HCT116 (cell line): ENCODE measurements at regions not wholly inside any gene's neighbourhood (a gene's known extent, or its start where the extent isn't known, plus 50 kb on each side); places are given as distances from the start of the nearest gene placed in this dataset.

Experiments used
- ATAC-seq: fragments of 200-7000 bp; cut with Tn5 transposase; 2 replicates; pipeline ENCODE4 v1.9.1; 2020; ENCODE audit warnings: mild to moderate bottlenecking, moderate library complexity
- BruUV-seq: library from RNA; stranded (reverse); fragments of 400-500 nt; replicated peaks from 2 replicates; lab custom pipeline; 2021; lab: Mats Ljungman, UMichigan
- CTCF ChIA-PET: fragments of 300-600 bp; sonication (Branson Sonifier 250); formaldehyde crosslinking; loops from one replicate; lab custom pipeline; 2021; ENCODE audit warnings: antibody characterized with exemption; lab: Charles Lee
- POLR2A ChIA-PET: fragments of 300-600, 350-600 bp; sonication (Branson Sonifier 250); formaldehyde crosslinking; loops from one replicate; lab custom pipeline; 2021; ENCODE audit warnings: antibody characterized with exemption; lab: Charles Lee
- RAD21 ChIA-PET, 2 experiments: fragments of 300-600 bp; sonication (Branson Sonifier 250); formaldehyde crosslinking; loops; one replicate each; lab custom pipeline; 2023; ENCODE audit warnings: low total read pairs in 2 of 2; ENCODE audit not compliant: uncharacterized antibody in 2 of 2, unreplicated experiment in 2 of 2, low non-redundant PET in 1 of 2; lab: Charles Lee
- DNase-seq: peaks from one replicate; pipeline ENCODE4 v3.0.0-alpha.2; 2010; ENCODE audit warnings: low read depth, low spot score
- H2AFZ ChIP-seq: fragments of 200-600 bp; shearing (Covaris generic), sonication (generic); 2 replicates; pipeline ENCODE4 v1.6.1; 2017; ENCODE audit warnings: low read depth, mixed run types, mixed read lengths, antibody characterized with exemption, low read length; ENCODE audit not compliant: poor library complexity, severe bottlenecking
- H3K27ac ChIP-seq: 2 replicates; pipeline ENCODE4 v1.5.1; 2012; ENCODE audit warnings: low read depth, low read length
- H3K27me3 ChIP-seq: fragments of 200-600 bp; sonication (generic); 2 replicates; pipeline ENCODE4 v1.6.1; 2016; ENCODE audit warnings: mixed run types, low read length, mixed read lengths; ENCODE audit not compliant: insufficient read depth
- H3K36me3 ChIP-seq, 2 experiments: fragments of 200-500 bp in 1 of 2; fragments of 200-600 bp in 1 of 2; sonication (Bioruptor generic) in 1 of 2; sonication (generic) in 1 of 2; 2 replicates each; pipeline versions ENCODE4 v1.5.1 to v1.6.1; 2014 to 2016; ENCODE audit warnings: low read length in 2 of 2, inconsistent platforms in 1 of 2, mixed read lengths in 1 of 2, mixed run types in 1 of 2; ENCODE audit not compliant: insufficient read depth in 2 of 2, control insufficient read depth in 1 of 2
- H3K4me1 ChIP-seq, 2 experiments: fragments of 200-600 bp in 1 of 2; sonication (generic) in 1 of 2; 2 replicates each; pipeline versions ENCODE4 v1.5.1 to v1.6.1; 2012 to 2017; ENCODE audit warnings: low read length in 2 of 2, inconsistent platforms in 1 of 2, mild to moderate bottlenecking in 1 of 2, mixed read lengths in 1 of 2, mixed run types in 1 of 2, moderate library complexity in 1 of 2; ENCODE audit not compliant: insufficient read depth in 2 of 2, control insufficient read depth in 1 of 2
- H3K4me2 ChIP-seq: fragments of 200-600 bp; sonication (generic); 2 replicates; pipeline ENCODE4 v1.6.1; 2017; ENCODE audit warnings: mixed run types, low read length, mixed read lengths
- H3K4me3 ChIP-seq, 2 experiments: fragments of 200-600 bp in 1 of 2; sonication (generic) in 1 of 2; replicated peaks in 1 of 2; 2 replicates each; pipeline ENCODE4 v1.5.1; 2011 to 2016; ENCODE audit warnings: low read length in 2 of 2, control low read depth in 1 of 2, low read depth in 1 of 2, mild to moderate bottlenecking in 1 of 2, mixed read lengths in 1 of 2, mixed run types in 1 of 2
- H3K79me2 ChIP-seq: fragments of 200-600 bp; sonication (generic); 2 replicates; pipeline ENCODE4 v1.6.1; 2017; ENCODE audit warnings: mild to moderate bottlenecking, mixed run types, low read length, moderate library complexity, mixed read lengths; ENCODE audit not compliant: insufficient read depth
- H3K9ac ChIP-seq: fragments of 200-600 bp; sonication (generic); 2 replicates; pipeline ENCODE4 v1.6.1; 2016; ENCODE audit warnings: low read length, mixed read lengths
- H3K9me2 ChIP-seq: fragments of 200-600 bp; sonication (generic), shearing (Covaris generic); 2 replicates; pipeline ENCODE4 v1.6.1; 2017; ENCODE audit warnings: mixed run types, mild to moderate bottlenecking, moderate library complexity; ENCODE audit not compliant: insufficient read depth
- H3K9me3 ChIP-seq, 2 experiments: fragments of 200-500 bp in 1 of 2; fragments of 200-600 bp in 1 of 2; sonication (Bioruptor generic) in 1 of 2; sonication (generic) in 1 of 2; 2 replicates each; pipeline ENCODE4 v1.6.1; 2014 to 2017; ENCODE audit warnings: low read length in 2 of 2, mixed read lengths in 2 of 2, inconsistent platforms in 1 of 2, low read depth in 1 of 2, mild to moderate bottlenecking in 1 of 2, mixed run types in 1 of 2, moderate library complexity in 1 of 2; ENCODE audit not compliant: control insufficient read depth in 1 of 2, insufficient read depth in 1 of 2
- H4K20me1 ChIP-seq: fragments of 200-600 bp; sonication (generic), shearing (Covaris generic); 2 replicates; pipeline ENCODE4 v1.6.1; 2017; ENCODE audit warnings: mixed run types, mild to moderate bottlenecking, moderate library complexity; ENCODE audit not compliant: insufficient read depth
- CEBPB ChIP-seq: IDR thresholded peaks from 2 replicates; pipeline ENCODE4 v1.6.1; 2012; ENCODE audit warnings: low read depth
- CTCF ChIP-seq, 3 experiments: fragments of 200-600 bp in 1 of 3; sonication (generic) in 1 of 3; IDR thresholded peaks in 2 of 3; conservative IDR thresholded peaks in 1 of 3; 2 replicates each; pipeline ENCODE4 v1.5.1; 2012 to 2017; ENCODE audit warnings: low read depth in 2 of 3, low read length in 2 of 3, antibody characterized with exemption in 1 of 3, borderline replicate concordance in 1 of 3, control low read depth in 1 of 3, mild to moderate bottlenecking in 1 of 3, mixed read lengths in 1 of 3, mixed run types in 1 of 3, moderate library complexity in 1 of 3; ENCODE audit not compliant: insufficient read depth in 1 of 3
- EZH2phosphoT487 ChIP-seq: fragments of 200-600 bp; IDR thresholded peaks from 2 replicates; pipeline ENCODE4 v1.6.1; 2018; ENCODE audit warnings: antibody characterized with exemption, borderline replicate concordance
- RAD21 ChIP-seq: IDR thresholded peaks from 2 replicates; pipeline ENCODE4 v1.6.1; 2012; ENCODE audit warnings: low read depth, mild to moderate bottlenecking
- TCF7L2 ChIP-seq: IDR thresholded peaks from 2 replicates; pipeline ENCODE4 v1.7.0; 2011; ENCODE audit warnings: borderline replicate concordance, inconsistent platforms; ENCODE audit not compliant: insufficient read depth, insufficient read length; ENCODE audit errors: extremely low read depth
- intact Hi-C: fragments of 100-400 bp; cut with micrococcal nuclease; formaldehyde crosslinking; loops from 2 replicates; pipeline ENCODE4 v1.10.0; 2022

- RAD21 ChIA-PET, result no interaction called here
- no peak overlapping the region for H3K9ac ChIP-seq
- H3K36me3 ChIP-seq, result no peaks in the 10 kb centered on the region
- H3K27ac ChIP-seq, result no peak overlapping the region
- H4K20me1 ChIP-seq, result no peaks in the 10 kb centered on the region
- peak; percentile 55 for TF ChIP-seq RAD21
- no peak for TF ChIP-seq CEBPB
- peak; percentile 34 to 94 (median 82); a peak in 5 of 6 replicates for TF ChIP-seq CTCF (IDR thresholded peaks at IDR 0.05 in 2 of 3, conservative IDR thresholded peaks at IDR 0.05 in 1 of 3; ENCODE audit: borderline replicate concordance in 1 of 3, insufficient read depth in 1 of 3, low read depth in 2 of 3, low read length in 2 of 3)
- TF ChIP-seq, all 23 proteins: peak for 2
- DNase-seq (peak; percentile 8), ATAC-seq (peak; percentile 46; the same call in 1 of the 2 replicates)
- H3K4me3 ChIP-seq, result no peak overlapping the region
- H3K9me3 ChIP-seq, result peaks cover 0 to 5% of the 10 kb centered on the region in 2 experiments; a peak in 1 of 4 replicates
- CTCF ChIA-PET, result interaction anchor here (0.6 to 1.2 kb wide), 2 partner anchors 206 to 401 kb away, joined by 3 read pairs; no protein-coding TSS in a partner anchor
- no peaks in the 10 kb centered on the region for H3K9me2 ChIP-seq
- intact Hi-C loops, result no loop called here
- POLR2A ChIA-PET, result no interaction called here
- peaks cover 11% of the 10 kb centered on the region; the same call in 1 of the 2 replicates for H3K27me3 ChIP-seq
- H2AFZ ChIP-seq, result no peak overlapping the region
- H3K4me1 ChIP-seq, result no peaks in the 10 kb centered on the region
- H3K79me2 ChIP-seq, result no peaks in the 10 kb centered on the region
- no TSS peak for BruUV-seq
- no peak overlapping the region for H3K4me2 ChIP-seq
Measured at GRCh38 chr13:29713839-29714238, 118.4 kb upstream of the SLC7A1 start.

- DNase-seq, result no peak
- no peaks in the 10 kb centered on the region for H3K79me2 ChIP-seq
- H3K27ac ChIP-seq, result no peak overlapping the region
- no TSS peak for BruUV-seq
- POLR2A ChIA-PET, result no interaction called here
- TF ChIP-seq TCF7L2 (no peak), RAD21 (no peak), EZH2phosphoT487 (no peak)
- H3K9me2 ChIP-seq, result no peaks in the 10 kb centered on the region
- H3K27me3 ChIP-seq, result peaks cover 11% of the 10 kb centered on the region; the same call in 1 of the 2 replicates
- H3K9me3 ChIP-seq, result peaks cover 0 to 5% of the 10 kb centered on the region in 2 experiments; a peak in 1 of 4 replicates
- H2AFZ ChIP-seq, result no peak overlapping the region
- H3K36me3 ChIP-seq, result no peaks in the 10 kb centered on the region
- ATAC-seq, result no peak
- H4K20me1 ChIP-seq, result no peaks in the 10 kb centered on the region
- no peaks in the 10 kb centered on the region for H3K4me1 ChIP-seq
- no peak overlapping the region for H3K4me2 ChIP-seq
- no peak overlapping the region for H3K9ac ChIP-seq
- CTCF ChIA-PET, result interaction anchor here (1.5 kb wide), 1 partner anchor 203 kb away, joined by 5 read pairs; no protein-coding TSS in a partner anchor
- H3K4me3 ChIP-seq, result no peak overlapping the region
- intact Hi-C loops, result no loop called here
- RAD21 ChIA-PET, result no interaction called here
Measured at GRCh38 chr13:29711776-29712175, 116.3 kb upstream of the SLC7A1 start.
